Spleen (tissue), 11 donors: ENCODE measurements at regions not wholly inside any gene's neighbourhood (a gene's known extent, or its start where the extent isn't known, plus 50 kb on each side); places are given as distances from the start of the nearest gene placed in this dataset.
A peak's percentile ranks its signal among the peaks of the same experiment; 100 is the strongest.
"Not testable (repeated sequence)": the region's sequence is repeated elsewhere in the genome, so short reads cannot be mapped to it uniquely, and the experiment has no call there.

Experiments
- DNase-seq: peaks from one replicate; pipeline ENCODE4 v3.0.0-alpha.2; 2020
- H3K27ac ChIP-seq, 8 donors: fragments of 200-600 bp; sonication (generic) in 7 of 8; 1 replicate in 4 of 8; 2 replicates in 4 of 8; pipeline versions ENCODE4 v1.5.0 to v1.8.0; 2016 to 2021; ENCODE audit warnings: inconsistent platforms in 4 of 8, mild to moderate bottlenecking in 4 of 8, moderate library complexity in 1 of 8
- H3K27me3 ChIP-seq, 7 donors: fragments of 200-600 bp; sonication (generic) in 6 of 7; replicated peaks in 1 of 7; 1 replicate in 4 of 7; 2 replicates in 3 of 7; pipeline versions ENCODE4 v1.5.0 to v1.8.0; 2016 to 2021; ENCODE audit warnings: inconsistent platforms in 3 of 7, mild to moderate bottlenecking in 1 of 7
- H3K36me3 ChIP-seq, 6 donors: fragments of 200-600 bp; sonication (generic) in 5 of 6; 1 replicate in 4 of 6; 2 replicates in 2 of 6; pipeline versions ENCODE4 v1.5.0 to v1.8.0; 2016 to 2021; ENCODE audit warnings: inconsistent platforms in 2 of 6
- H3K4me1 ChIP-seq, 6 donors: fragments of 200-600 bp; sonication (generic) in 5 of 6; 1 replicate in 3 of 6; 2 replicates in 3 of 6; pipeline versions ENCODE4 v1.5.0 to v1.8.0; 2016 to 2021; ENCODE audit warnings: inconsistent platforms in 3 of 6
- H3K4me3 ChIP-seq, 8 donors: fragments of 200-600 bp; sonication (generic) in 7 of 8; 1 replicate in 4 of 8; 2 replicates in 4 of 8; pipeline versions ENCODE4 v1.5.0 to v1.8.0; 2016 to 2021; ENCODE audit warnings: inconsistent platforms in 4 of 8, mild to moderate bottlenecking in 4 of 8, moderate library complexity in 2 of 8
- H3K9me3 ChIP-seq, 8 donors: fragments of 200-600 bp; sonication (generic) in 7 of 8; 1 replicate in 4 of 8; 2 replicates in 4 of 8; pipeline versions ENCODE4 v1.5.0 to v1.8.0; 2016 to 2021; ENCODE audit warnings: inconsistent platforms in 4 of 8
- CTCF ChIP-seq, 11 experiments: fragments of 200-600 bp in 7 of 11; fragments of 450-650 bp in 4 of 11; sonication (generic) in 4 of 11; IDR thresholded peaks in 8 of 11; conservative IDR thresholded peaks in 3 of 11; 1 replicate in 7 of 11; 2 replicates in 4 of 11; pipeline versions ENCODE4 v1.4.0 to v1.8.0; 2016 to 2021; ENCODE audit warnings: antibody characterized with exemption in 11 of 11, inconsistent platforms in 4 of 11, mild to moderate bottlenecking in 1 of 11
- POLR2A ChIP-seq, 3 donors: fragments of 450-650 bp; IDR thresholded peaks; one replicate each; pipeline ENCODE4 v1.5.1; 2017; ENCODE audit warnings: antibody characterized with exemption in 3 of 3, mild to moderate bottlenecking in 1 of 3
- POLR2AphosphoS5 ChIP-seq, 3 donors: sonication (generic); formaldehyde crosslinking; IDR thresholded peaks; one replicate each; pipeline ENCODE4 v1.5.1; 2017; ENCODE audit warnings: antibody characterized with exemption in 3 of 3
- WGBS, 5 donors: extraction: QIAGEN DNeasy Blood & Tissue Kit in 3 of 5; methylation state at CpG; one replicate each; pipeline versions ENCODE4 v1.1.5 to v1.1.7; 2013 to 2018; 5-methylcytosine and 5-hydroxymethylcytosine counted together
- intact Hi-C: fragments of 100-400 bp; cut with DNase I; formaldehyde crosslinking; loops from one replicate; pipeline ENCODE4 v1.15.0; 2023; ENCODE audit warnings: low total_unique reads
- donor health status: healthy with polysubstance abuse.
- donor health status: DM: no; HTN: no; CAD: no; lungs with moderate emphysema.
- donor health status: DM: no; HTN: no; CAD: no.
- donor health status: Bipolar disorder and iron deficiency.
- donor health status: healthy.
- donor health status: DM: no; HTN: no; CAD: no.
- donor health status: DM: yes; HTN: yes; CAD: no.

- Histone ChIP-seq H3K4me3 (no peak overlapping the region), H3K9me3 (no peaks in the 10 kb centered on the region), H3K36me3 (no peaks in the 10 kb centered on the region), H3K27ac (no peak overlapping the region), H3K4me1 (no peaks in the 10 kb centered on the region), H3K27me3 (peaks cover 0 to 12% (median 0%) of the 10 kb centered on the region in 7 donors)
- intact Hi-C loops, result no loop called here
- no peak for TF ChIP-seq CTCF (IDR thresholded peaks at IDR 0.05 in 8 of 11, conservative IDR thresholded peaks at IDR 0.05 in 3 of 11)
- no peak for TF ChIP-seq POLR2AphosphoS5 (IDR thresholded peaks at IDR 0.05)
- no peak for TF ChIP-seq POLR2A (IDR thresholded peaks at IDR 0.05)
- WGBS, 5 donors, result 76 to 93% (median 85%) methylated on average over 4 of the region's 4 CpGs
- no peak for DNase-seq
These were observed 60.7 kb upstream of the ATP2B4 start for GRCh38 chr1:203565981-203566380.

GRCh38 chr1:203566966-203567365 is 59.7 kb upstream of the ATP2B4 start:
- H3K36me3 ChIP-seq, intact Hi-C loops, H3K9me3 ChIP-seq, DNase-seq, H3K4me1 ChIP-seq, H3K27ac ChIP-seq, H3K4me3 ChIP-seq: not testable (repeated sequence)
- peaks cover 0 to 12% (median 0%) of the 10 kb centered on the region in 7 donors for H3K27me3 ChIP-seq
- WGBS, 5 donors, result 86 to 96% (median 90%) methylated on average over 11 of the region's 11 CpGs

- H3K36me3 ChIP-seq, result no peaks in the 10 kb centered on the region
- DNase-seq, result no peak
- no peaks in the 10 kb centered on the region for H3K4me1 ChIP-seq
- TF ChIP-seq POLR2AphosphoS5 (IDR thresholded peaks at IDR 0.05), result no peak
- intact Hi-C loops, result no loop called here
- H3K9me3 ChIP-seq, result no peaks in the 10 kb centered on the region
- peaks cover 0 to 12% (median 0%) of the 10 kb centered on the region in 7 donors for H3K27me3 ChIP-seq
- WGBS, 5 donors, result 88 to 95% (median 95%) methylated on average over 5 of the region's 5 CpGs
- no peak overlapping the region for H3K27ac ChIP-seq
- H3K4me3 ChIP-seq, result no peak overlapping the region
These were observed 59.0 kb upstream of the ATP2B4 start for GRCh38 chr1:203567596-203567995.

- no peaks in the 10 kb centered on the region for H3K36me3 ChIP-seq
- H3K27ac ChIP-seq, result no peak overlapping the region
- peaks cover 0 to 12% (median 0%) of the 10 kb centered on the region in 7 donors for H3K27me3 ChIP-seq
- intact Hi-C loops, result no loop called here
- no peaks in the 10 kb centered on the region for H3K4me1 ChIP-seq
- 73 to 86% (median 78%) methylated on average over 12 of the region's 12 CpGs for WGBS, 5 donors
- TF ChIP-seq POLR2A (IDR thresholded peaks at IDR 0.05) (no peak), POLR2AphosphoS5 (IDR thresholded peaks at IDR 0.05) (no peak), CTCF (IDR thresholded peaks at IDR 0.05 in 8 of 11, conservative IDR thresholded peaks at IDR 0.05 in 3 of 11) (no peak)
- H3K4me3 ChIP-seq, result no peak overlapping the region
- no peaks in the 10 kb centered on the region for H3K9me3 ChIP-seq
- peak; percentile 53 for DNase-seq
These were observed 56.9 kb upstream of the ATP2B4 start for GRCh38 chr1:203569490-203570318.

- peaks cover 0 to 12% (median 0%) of the 10 kb centered on the region in 7 donors for H3K27me3 ChIP-seq
- 65 to 88% (median 78%) methylated on average over 3 of the region's 3 CpGs for WGBS, 5 donors
- intact Hi-C loops, result no loop called here
These were observed 55.8 kb upstream of the ATP2B4 start for GRCh38 chr1:203570805-203571204.

More at GRCh38 chr1:203570805-203571204, 55.8 kb upstream of the ATP2B4 start:
- H3K36me3 ChIP-seq, result no peaks in the 10 kb centered on the region
- TF ChIP-seq POLR2A (IDR thresholded peaks at IDR 0.05) (no peak), POLR2AphosphoS5 (IDR thresholded peaks at IDR 0.05) (no peak), CTCF (IDR thresholded peaks at IDR 0.05 in 8 of 11, conservative IDR thresholded peaks at IDR 0.05 in 3 of 11) (no peak)
- no peaks in the 10 kb centered on the region for H3K9me3 ChIP-seq
- H3K4me3 ChIP-seq, result no peak overlapping the region
- H3K4me1 ChIP-seq, result no peaks in the 10 kb centered on the region
- DNase-seq, result no peak
- H3K27ac ChIP-seq, result no peak overlapping the region
